SK-N-SH (cell line): ENCODE measurements at regions not wholly inside any gene's neighbourhood (a gene's known extent, or its start where the extent isn't known, plus 50 kb on each side); places are given as distances from the start of the nearest gene placed in this dataset.

ENCODE experiments used
- CTCF ChIA-PET: fragments of 300-600, 350-600 bp; formaldehyde crosslinking; extraction: SDS; loops from one replicate; lab custom pipeline; 2021; lab: Yijun Ruan, JAX
- POLR2A ChIA-PET: fragments of 350-600 bp; sonication (Branson Sonifier 250); formaldehyde crosslinking; extraction: SDS; loops from one replicate; lab custom pipeline; 2020; ENCODE audit warnings: antibody characterized with exemption, inconsistent platforms; lab: Yijun Ruan, JAX
- DNase-seq: peaks from one replicate; pipeline ENCODE4 v3.0.0; 2012
- H2AFZ ChIP-seq: fragments of 200-600 bp; sonication (generic); 2 replicates; pipeline ENCODE4 v1.8.1; 2016; ENCODE audit warnings: antibody characterized with exemption, mild to moderate bottlenecking, low read depth
- H3F3A ChIP-seq: fragments of 200-600 bp; sonication (generic); replicated peaks from 2 replicates; pipeline ENCODE3; 2016; ENCODE audit warnings: antibody characterized with exemption, mild to moderate bottlenecking; ENCODE audit not compliant: insufficient read depth
- H3K27ac ChIP-seq, 2 experiments: fragments of 200-500 bp in 1 of 2; fragments of 200-600 bp in 1 of 2; sonication (Bioruptor generic) in 1 of 2; sonication (generic), shearing (Covaris generic) in 1 of 2; 2 replicates each; pipeline versions ENCODE4 v1.5.1 to v1.6.1; 2014 to 2016; ENCODE audit warnings: low read depth in 2 of 2, inconsistent platforms in 1 of 2, low read length in 1 of 2, mild to moderate bottlenecking in 1 of 2, mixed read lengths in 1 of 2
- H3K27me3 ChIP-seq: fragments of 200-600 bp; sonication (generic), shearing (Covaris generic); 2 replicates; pipeline ENCODE4 v1.6.1; 2016; ENCODE audit warnings: mixed run types; ENCODE audit not compliant: insufficient read depth
- H3K36me3 ChIP-seq, 2 experiments: fragments of 200-500 bp in 1 of 2; fragments of 200-600 bp in 1 of 2; sonication (Bioruptor generic) in 1 of 2; sonication (generic) in 1 of 2; replicated peaks in 1 of 2; 2 replicates each; pipeline versions ENCODE3 to v1.5.1; 2014 to 2016; ENCODE audit warnings: low read length in 1 of 2, mild to moderate bottlenecking in 1 of 2; ENCODE audit not compliant: insufficient read depth in 2 of 2, control insufficient read depth in 1 of 2
- H3K4me1 ChIP-seq, 2 experiments: fragments of 200-500 bp in 1 of 2; fragments of 200-600 bp in 1 of 2; sonication (Bioruptor generic) in 1 of 2; sonication (generic), shearing (Covaris generic) in 1 of 2; 2 replicates each; pipeline versions ENCODE4 v1.5.1 to v1.6.1; 2014 to 2016; ENCODE audit warnings: low read depth in 1 of 2, low read length in 1 of 2, mixed run types in 1 of 2; ENCODE audit not compliant: insufficient read depth in 2 of 2, control insufficient read depth in 1 of 2
- H3K4me2 ChIP-seq: fragments of 200-600 bp; sonication (generic), shearing (Covaris generic); 2 replicates; pipeline ENCODE4 v1.6.1; 2017; ENCODE audit warnings: mixed run types
- H3K4me3 ChIP-seq, 2 experiments: fragments of 200-500 bp in 1 of 2; fragments of 200-600 bp in 1 of 2; sonication (Bioruptor generic) in 1 of 2; sonication (generic), shearing (Covaris generic) in 1 of 2; 2 replicates each; pipeline versions ENCODE4 v1.5.1 to v1.8.1; 2014 to 2016; ENCODE audit warnings: low read depth in 2 of 2, inconsistent platforms in 1 of 2, low read length in 1 of 2, mild to moderate bottlenecking in 1 of 2, mixed read lengths in 1 of 2, moderate library complexity in 1 of 2
- H3K79me2 ChIP-seq: fragments of 200-600 bp; sonication (generic); 2 replicates; pipeline ENCODE4 v1.8.1; 2017; ENCODE audit warnings: mild to moderate bottlenecking; ENCODE audit not compliant: insufficient read depth
- H3K9ac ChIP-seq: fragments of 200-600 bp; sonication (generic); 2 replicates; pipeline ENCODE4 v1.6.1; 2017; ENCODE audit warnings: mixed run types
- H3K9me2 ChIP-seq: fragments of 200-600 bp; sonication (generic); 2 replicates; pipeline ENCODE4 v1.6.1; 2017; ENCODE audit warnings: mixed run types
- H3K9me3 ChIP-seq: fragments of 200-600 bp; sonication (generic); 2 replicates; pipeline ENCODE4 v1.6.1; 2017; ENCODE audit warnings: mixed run types, mild to moderate bottlenecking, moderate library complexity
- H4K20me1 ChIP-seq: fragments of 200-600 bp; sonication (generic); 2 replicates; pipeline ENCODE4 v1.6.1; 2017; ENCODE audit warnings: mild to moderate bottlenecking, mixed run types; ENCODE audit not compliant: insufficient read depth
- CHD2 ChIP-seq: fragments of 150-350 bp; IDR thresholded peaks from 2 replicates; pipeline ENCODE4 v1.6.1; 2018; ENCODE audit warnings: low read length; ENCODE audit not compliant: partially characterized antibody
- ELF1 ChIP-seq: IDR thresholded peaks from 2 replicates; pipeline ENCODE4 v1.4.0; 2012
- EZH2phosphoT487 ChIP-seq: fragments of 200-600 bp; sonication (generic); IDR thresholded peaks from 2 replicates; pipeline ENCODE4 v1.6.1; 2017; ENCODE audit warnings: low read depth, mixed run types, mild to moderate bottlenecking, antibody characterized with exemption, moderate library complexity, borderline replicate concordance
- GABPA ChIP-seq: IDR thresholded peaks from 2 replicates; pipeline ENCODE4 v1.4.0; 2012; ENCODE audit warnings: low read depth, mild to moderate bottlenecking
- MXI1 ChIP-seq: IDR thresholded peaks from 2 replicates; pipeline ENCODE4 v1.6.1; 2012; ENCODE audit warnings: mild to moderate bottlenecking, low read depth, low read length, improper control_type of control experiment
- NFIC ChIP-seq: IDR thresholded peaks from 2 replicates; pipeline ENCODE4 v1.4.0; 2012; ENCODE audit warnings: borderline replicate concordance
- POLR2AphosphoS5 ChIP-seq: IDR thresholded peaks from 2 replicates; pipeline ENCODE4 v1.6.1; 2012; ENCODE audit warnings: low read depth, low read length
- REST ChIP-seq: IDR thresholded peaks from 2 replicates; pipeline ENCODE4 v1.6.1; 2012; ENCODE audit warnings: mild to moderate bottlenecking, low read depth, low read length, moderate library complexity
- SIN3A ChIP-seq: IDR thresholded peaks from 2 replicates; pipeline ENCODE4 v1.6.1; 2012; ENCODE audit warnings: low read depth, mild to moderate bottlenecking, low read length, moderate library complexity, borderline replicate concordance
- SMC3 ChIP-seq: IDR thresholded peaks from 2 replicates; pipeline ENCODE4 v1.6.1; 2012; ENCODE audit warnings: low read depth, low read length, improper control_type of control experiment
- TCF12 ChIP-seq: IDR thresholded peaks from 2 replicates; pipeline ENCODE4 v1.4.0; 2012
- TEAD4 ChIP-seq: IDR thresholded peaks from 2 replicates; pipeline ENCODE4 v1.4.0; 2012; ENCODE audit warnings: mild to moderate bottlenecking, borderline replicate concordance; ENCODE audit not compliant: insufficient read depth
- USF1 ChIP-seq: IDR thresholded peaks from 2 replicates; pipeline ENCODE4 v1.4.0; 2012; ENCODE audit warnings: low read depth, borderline replicate concordance
- USF2 ChIP-seq: fragments of 150-350 bp; IDR thresholded peaks from 2 replicates; pipeline ENCODE4 v1.6.1; 2017; ENCODE audit warnings: antibody characterized with exemption, low read length, low read depth, borderline replicate concordance
- ZBTB33 ChIP-seq: IDR thresholded peaks from 2 replicates; pipeline ENCODE4 v1.4.0; 2012; ENCODE audit warnings: low read depth, borderline replicate concordance
- WGBS: methylation state at CpG from one replicate; pipeline ENCODE4 v1.1.6; 2017; ENCODE audit warnings: low lambda C conversion rate; 5-methylcytosine and 5-hydroxymethylcytosine counted together

- TF ChIP-seq CHD2 (no peak), SIN3A (no peak), ZBTB33 (no peak)
- Histone ChIP-seq H2AFZ (no peak overlapping the region), H3K36me3 (no peaks in the 10 kb centered on the region), H3K9me3 (no peaks in the 10 kb centered on the region), H3K27me3 (no peaks in the 10 kb centered on the region), H3K27ac (no peak overlapping the region), H3F3A (no peaks in the 10 kb centered on the region), H3K4me3 (no peak overlapping the region), H3K9me2 (no peaks in the 10 kb centered on the region), H4K20me1 (no peaks in the 10 kb centered on the region), H3K4me1 (peaks cover 0 to 14% of the 10 kb centered on the region in 2 experiments; a peak in 1 of 4 replicates), H3K79me2 (no peaks in the 10 kb centered on the region), H3K9ac (no peak overlapping the region), H3K4me2 (no peak overlapping the region)
- 82% methylated on average over 15 of the region's 15 CpGs for WGBS
- CTCF ChIA-PET = interaction anchor here (1.1 kb wide), 1 partner anchor 81 kb away, joined by 3 read pairs; no protein-coding TSS in a partner anchor
- DNase-seq = no peak
- POLR2A ChIA-PET = no interaction called here
Observed at GRCh38 chr11:15906481-15907035, 449.8 kb downstream of the SOX6 start.

GRCh38 chr11:15907806-15908205 is 448.5 kb downstream of the SOX6 start:
- Histone ChIP-seq H3K27me3 (no peaks in the 10 kb centered on the region), H3K9me2 (no peaks in the 10 kb centered on the region), H3K9ac (no peak overlapping the region), H3K4me2 (no peak overlapping the region), H4K20me1 (no peaks in the 10 kb centered on the region), H3K4me1 (peaks cover 0 to 20% of the 10 kb centered on the region in 2 experiments; a peak in 1 of 4 replicates), H3F3A (no peaks in the 10 kb centered on the region), H2AFZ (no peak overlapping the region), H3K9me3 (no peaks in the 10 kb centered on the region), H3K27ac (no peak overlapping the region), H3K36me3 (no peaks in the 10 kb centered on the region), H3K79me2 (no peaks in the 10 kb centered on the region), H3K4me3 (no peak overlapping the region)
- no peak for TF ChIP-seq USF2
- TF ChIP-seq ELF1 = no peak
- no peak for TF ChIP-seq ZBTB33
- no peak for TF ChIP-seq GABPA
- no peak for TF ChIP-seq EZH2phosphoT487
- TF ChIP-seq TEAD4 = no peak
- no peak for TF ChIP-seq POLR2AphosphoS5
- TF ChIP-seq NFIC = no peak
- TF ChIP-seq MXI1 = no peak
- no peak for TF ChIP-seq TCF12
- no peak for TF ChIP-seq REST
- no peak for TF ChIP-seq SMC3
- no peak for TF ChIP-seq USF1
- TF ChIP-seq SIN3A = no peak
- POLR2A ChIA-PET = no interaction called here
- DNase-seq = no peak
- CTCF ChIA-PET = interaction anchor here (1.5 kb wide), 1 partner anchor 68 kb away, joined by 4 read pairs; no protein-coding TSS in a partner anchor
- 84% methylated on average over 3 of the region's 3 CpGs for WGBS
